CD4-positive, alpha-beta memory T cell (primary cell): ENCODE measurements at regions not wholly inside any gene's neighbourhood (a gene's known extent, or its start where the extent isn't known, plus 50 kb on each side); places are given as distances from the start of the nearest gene placed in this dataset.

Source experiments
- CTCF ChIA-PET: fragments of 350-600 bp; sonication (Branson Sonifier 250); formaldehyde crosslinking; loops from one replicate; lab custom pipeline; 2021; ENCODE audit warnings: inconsistent platforms; ENCODE audit not compliant: partially characterized antibody; lab: Charles Lee
- POLR2A ChIA-PET: fragments of 350-600 bp; sonication (Branson Sonifier 250); formaldehyde crosslinking; loops from one replicate; lab custom pipeline; 2021; ENCODE audit not compliant: partially characterized antibody; lab: Charles Lee
- DNase-seq, 5 donors: peaks; one replicate each; pipeline versions ENCODE4 v3.0.0 to v3.0.0-alpha.2; 2020 to 2022; ENCODE audit warnings: mixed read lengths in 1 of 5
- H3K27ac ChIP-seq: one replicate; pipeline ENCODE4 v1.7.0; 2013; ENCODE audit warnings: low read depth, low read length
- H3K27me3 ChIP-seq: 2 replicates; pipeline ENCODE4 v1.7.0; 2013; ENCODE audit warnings: mild to moderate bottlenecking, low read length, moderate library complexity; ENCODE audit not compliant: insufficient read depth
- H3K36me3 ChIP-seq: 2 replicates; pipeline ENCODE4 v1.7.0; 2013; ENCODE audit warnings: mild to moderate bottlenecking, low read length, moderate library complexity; ENCODE audit not compliant: insufficient read depth
- H3K4me1 ChIP-seq: 2 replicates; pipeline ENCODE4 v1.7.0; 2013; ENCODE audit warnings: mild to moderate bottlenecking, low read length, moderate library complexity; ENCODE audit not compliant: insufficient read depth
- H3K4me3 ChIP-seq, 2 donors: one replicate each; pipeline ENCODE4 v1.7.0; 2013; ENCODE audit warnings: low read length in 2 of 2, mild to moderate bottlenecking in 1 of 2
- H3K9me3 ChIP-seq, 2 donors: one replicate each; pipeline ENCODE4 v1.7.0; 2013; ENCODE audit warnings: low read length in 2 of 2, control low read depth in 1 of 2; ENCODE audit not compliant: control insufficient read depth in 1 of 2
- H3K27ac Mint-ChIP-seq, 7 donors: one replicate each; pipeline ENCODE4 v1.8.0; 2020 to 2021; ENCODE audit warnings: mixed read lengths in 7 of 7, mild to moderate bottlenecking in 6 of 7, inconsistent platforms in 3 of 7, moderate library complexity in 3 of 7
- H3K27me3 Mint-ChIP-seq, 2 donors: one replicate each; pipeline ENCODE4 v1.8.0; 2020 to 2021; ENCODE audit warnings: mixed read lengths in 2 of 2
- H3K36me3 Mint-ChIP-seq, 2 donors: one replicate each; pipeline ENCODE4 v1.8.0; 2020 to 2021; ENCODE audit warnings: mixed read lengths in 2 of 2, inconsistent platforms in 1 of 2, mild to moderate bottlenecking in 1 of 2
- H3K4me1 Mint-ChIP-seq, 4 donors: one replicate each; pipeline ENCODE4 v1.8.0; 2020 to 2021; ENCODE audit warnings: mixed read lengths in 4 of 4, mild to moderate bottlenecking in 1 of 4
- H3K4me3 Mint-ChIP-seq, 8 donors: one replicate each; pipeline ENCODE4 v1.8.0; 2020 to 2021; ENCODE audit warnings: mixed read lengths in 8 of 8, mild to moderate bottlenecking in 7 of 8, moderate library complexity in 6 of 8, inconsistent platforms in 3 of 8
- H3K9me3 Mint-ChIP-seq, 8 donors: one replicate each; pipeline ENCODE4 v1.8.0; 2020 to 2021; ENCODE audit warnings: mixed read lengths in 8 of 8, mild to moderate bottlenecking in 5 of 8, inconsistent platforms in 3 of 8, moderate library complexity in 1 of 8
- intact Hi-C: fragments of 100-400 bp; cut with micrococcal nuclease; formaldehyde crosslinking; loops from one replicate; pipeline ENCODE4 v1.15.1; 2023

DNA sequence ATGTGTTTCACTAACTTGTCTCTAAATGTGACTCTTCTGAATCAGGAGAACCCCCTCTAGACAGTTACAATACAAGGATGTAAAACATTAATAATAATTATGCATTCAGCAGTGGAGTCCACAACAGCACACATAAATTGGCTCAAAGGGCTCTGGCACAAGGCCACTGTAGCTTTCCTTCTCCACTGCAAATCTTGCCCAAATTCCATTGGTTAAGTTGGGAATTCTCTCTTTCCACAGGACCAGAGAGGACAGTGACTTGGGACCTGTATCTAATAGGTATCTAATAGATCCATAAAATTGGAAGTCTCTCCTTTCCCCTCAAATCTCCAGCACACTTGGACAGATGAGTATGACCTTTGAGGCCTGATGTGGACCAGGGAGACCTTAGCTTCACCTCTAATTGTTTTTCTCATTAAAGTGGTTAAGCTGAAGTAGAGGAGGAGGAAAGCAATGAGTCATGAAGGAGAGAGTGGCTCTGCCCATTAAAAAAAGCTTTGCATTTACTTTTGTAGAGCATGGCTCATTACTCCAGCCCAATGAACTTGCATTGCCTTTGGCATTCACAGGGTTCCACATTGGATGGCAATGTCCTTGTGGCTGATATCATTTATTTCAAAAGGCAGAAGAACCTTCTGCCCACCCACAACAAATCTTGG, 72.3 kb upstream of the SH3RF1 start:
- Histone ChIP-seq H3K4me3 (no peak overlapping the region), H3K27ac (no peak overlapping the region), H3K4me1 (no peaks in the 10 kb centered on the region), H3K36me3 (no peaks in the 10 kb centered on the region), H3K9me3 (no peaks in the 10 kb centered on the region), H3K27me3 (no peaks in the 10 kb centered on the region)
- no peaks in the 10 kb centered on the region for H3K36me3 Mint-ChIP-seq
- intact Hi-C loops = no loop called here
- ChIA-PET CTCF (no interaction called here), POLR2A (no interaction called here)
- H3K4me1 Mint-ChIP-seq = no peaks in the 10 kb centered on the region
- no peak for DNase-seq
- no peak overlapping the region for H3K4me3 Mint-ChIP-seq
- H3K9me3 Mint-ChIP-seq = peaks cover 0 to 2% (median 0%) of the 10 kb centered on the region in 8 donors
- H3K27ac Mint-ChIP-seq = no peak overlapping the region
- peaks cover 0 to 1% of the 10 kb centered on the region in 2 donors for H3K27me3 Mint-ChIP-seq

DNA sequence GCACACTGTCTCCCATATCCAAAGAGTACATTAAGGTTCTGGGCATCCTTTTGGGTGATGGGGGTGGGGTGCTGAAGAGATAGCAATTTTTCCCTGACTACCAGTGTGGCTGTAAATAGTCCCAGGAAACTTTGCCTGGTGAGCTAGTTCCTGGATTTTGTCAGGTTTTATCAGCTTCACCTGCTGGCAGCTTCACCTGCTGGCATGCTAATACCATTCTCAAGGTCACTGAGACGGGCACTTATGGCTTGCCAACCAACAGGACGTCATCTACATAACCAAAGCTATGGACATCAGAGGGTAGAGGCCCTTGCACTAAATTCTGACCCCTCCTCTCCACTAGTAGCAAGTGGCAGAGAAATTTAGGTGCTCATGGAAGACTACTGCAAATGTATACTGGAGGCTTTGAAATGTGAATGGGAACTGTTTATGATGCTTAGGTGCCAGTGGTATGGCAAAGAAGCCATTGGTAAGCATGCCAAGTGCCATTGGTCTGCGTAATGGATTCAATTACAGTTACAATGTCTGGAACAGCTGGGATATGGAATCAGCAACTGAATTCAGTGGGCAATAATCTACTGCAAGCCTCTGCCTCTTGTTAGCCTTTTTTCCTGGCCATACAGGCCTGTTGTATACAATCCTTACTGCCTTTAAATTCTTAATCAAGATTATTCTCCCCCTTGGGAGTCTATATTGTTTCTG, 71.6 kb upstream of the SH3RF1 start:
- Histone ChIP-seq H3K27ac (no peak overlapping the region), H3K36me3 (no peaks in the 10 kb centered on the region), H3K27me3 (no peaks in the 10 kb centered on the region), H3K4me1 (no peaks in the 10 kb centered on the region), H3K4me3 (no peak overlapping the region), H3K9me3 (no peaks in the 10 kb centered on the region)
- H3K36me3 Mint-ChIP-seq = no peaks in the 10 kb centered on the region
- intact Hi-C loops = no loop called here
- DNase-seq = no peak
- H3K27ac Mint-ChIP-seq = no peak overlapping the region
- H3K4me3 Mint-ChIP-seq = no peak overlapping the region
- ChIA-PET POLR2A (no interaction called here), CTCF (no interaction called here)
- H3K4me1 Mint-ChIP-seq = no peaks in the 10 kb centered on the region
- peaks cover 0 to 2% (median 0%) of the 10 kb centered on the region in 8 donors for H3K9me3 Mint-ChIP-seq
- H3K27me3 Mint-ChIP-seq = peaks cover 0 to 1% of the 10 kb centered on the region in 2 donors

- Histone ChIP-seq H3K36me3 (no peaks in the 10 kb centered on the region), H3K9me3 (no peaks in the 10 kb centered on the region), H3K27ac (no peak overlapping the region), H3K4me1 (no peaks in the 10 kb centered on the region), H3K4me3 (no peak overlapping the region), H3K27me3 (no peaks in the 10 kb centered on the region)
- Mint-ChIP-seq H3K4me1 (no peaks in the 10 kb centered on the region), H3K4me3 (no peak overlapping the region), H3K27me3 (peaks cover 0 to 1% of the 10 kb centered on the region in 2 donors), H3K9me3 (peaks cover 0 to 2% (median 0%) of the 10 kb centered on the region in 8 donors), H3K27ac (no peak overlapping the region), H3K36me3 (no peaks in the 10 kb centered on the region)
- CTCF ChIA-PET = no interaction called here
- no peak for DNase-seq
- intact Hi-C loops = no loop called here
- POLR2A ChIA-PET = no interaction called here
Observed at GRCh38 chr4:169341490-169341889, 70.7 kb upstream of the SH3RF1 start.

- Histone ChIP-seq H3K4me1 (no peaks in the 10 kb centered on the region), H3K27ac (no peak overlapping the region), H3K9me3 (no peaks in the 10 kb centered on the region), H3K4me3 (no peak overlapping the region), H3K27me3 (no peaks in the 10 kb centered on the region), H3K36me3 (no peaks in the 10 kb centered on the region)
- DNase-seq = no peak
- intact Hi-C loops = no loop called here
- POLR2A ChIA-PET = no interaction called here
- no peak overlapping the region for H3K27ac Mint-ChIP-seq
- H3K36me3 Mint-ChIP-seq = no peaks in the 10 kb centered on the region
- H3K4me1 Mint-ChIP-seq = no peaks in the 10 kb centered on the region
- peaks cover 0 to 1% of the 10 kb centered on the region in 2 donors for H3K27me3 Mint-ChIP-seq
- H3K9me3 Mint-ChIP-seq = peaks cover 0 to 2% (median 0%) of the 10 kb centered on the region in 8 donors
- CTCF ChIA-PET = no interaction called here
- no peak overlapping the region for H3K4me3 Mint-ChIP-seq
Observed at GRCh38 chr4:169340834-169341233, 70.1 kb upstream of the SH3RF1 start.

DNA sequence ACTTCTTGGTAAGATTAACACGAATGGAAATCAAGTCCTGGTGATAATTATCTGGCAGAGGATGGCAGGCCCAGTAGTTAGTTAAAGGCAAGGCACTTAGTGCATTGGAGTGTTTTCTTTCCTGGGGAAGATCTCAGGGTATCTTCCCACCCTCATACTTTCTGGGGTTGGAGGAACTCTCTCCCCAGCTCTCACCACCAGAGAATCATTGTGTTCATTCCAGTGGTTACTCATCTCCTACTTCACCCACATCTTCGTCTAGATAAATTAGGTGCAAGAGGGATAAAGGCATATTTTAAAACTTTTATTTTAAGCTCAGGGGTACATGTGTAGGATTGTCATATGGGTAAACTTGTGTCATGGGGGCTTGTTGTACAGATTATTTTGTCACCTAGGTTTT, 67.5 kb upstream of the SH3RF1 start:
- no peak overlapping the region for H3K4me3 ChIP-seq
- DNase-seq = no peak
- no peaks in the 10 kb centered on the region for H3K4me1 Mint-ChIP-seq
- no peak overlapping the region for H3K4me3 Mint-ChIP-seq
- intact Hi-C loops = no loop called here
- H3K9me3 Mint-ChIP-seq = peaks cover 0 to 4% (median 0%) of the 10 kb centered on the region in 8 donors
- H3K4me1 ChIP-seq = no peaks in the 10 kb centered on the region
- H3K27me3 ChIP-seq = no peaks in the 10 kb centered on the region
- no peaks in the 10 kb centered on the region for H3K36me3 Mint-ChIP-seq
- CTCF ChIA-PET = interaction anchor here (1.0 kb wide), 1 partner anchor 30 kb away, joined by 3 read pairs; no protein-coding TSS in a partner anchor
- no peaks in the 10 kb centered on the region for H3K9me3 ChIP-seq
- H3K27ac ChIP-seq = no peak overlapping the region
- POLR2A ChIA-PET = no interaction called here
- peaks cover 1 to 7% of the 10 kb centered on the region in 2 donors for H3K27me3 Mint-ChIP-seq
- no peak overlapping the region for H3K27ac Mint-ChIP-seq
- H3K36me3 ChIP-seq = no peaks in the 10 kb centered on the region

GRCh38 chr4:169337510-169337909, 66.8 kb upstream of the SH3RF1 start:
- Histone ChIP-seq H3K9me3 (no peaks in the 10 kb centered on the region), H3K4me3 (no peak overlapping the region), H3K36me3 (no peaks in the 10 kb centered on the region), H3K4me1 (no peaks in the 10 kb centered on the region), H3K27ac (no peak overlapping the region), H3K27me3 (no peaks in the 10 kb centered on the region)
- Mint-ChIP-seq H3K36me3 (no peaks in the 10 kb centered on the region), H3K27ac (no peak overlapping the region), H3K27me3 (peaks cover 1 to 11% of the 10 kb centered on the region in 2 donors), H3K9me3 (peaks cover 0 to 4% (median 0%) of the 10 kb centered on the region in 8 donors), H3K4me3 (no peak overlapping the region), H3K4me1 (no peaks in the 10 kb centered on the region)
- no peak for DNase-seq
- intact Hi-C loops = no loop called here
- ChIA-PET POLR2A (no interaction called here), CTCF (interaction anchor here (0.6 kb wide), 1 partner anchor 17 kb away, joined by 3 read pairs; no protein-coding TSS in a partner anchor)

- no peak overlapping the region for H3K4me3 ChIP-seq
- H3K9me3 ChIP-seq = no peaks in the 10 kb centered on the region
- no peaks in the 10 kb centered on the region for H3K4me1 Mint-ChIP-seq
- POLR2A ChIA-PET = no interaction called here
- no peak overlapping the region for H3K4me3 Mint-ChIP-seq
- intact Hi-C loops = no loop called here
- no peak overlapping the region for H3K27ac ChIP-seq
- H3K27me3 ChIP-seq = no peaks in the 10 kb centered on the region
- DNase-seq = no peak
- CTCF ChIA-PET = no interaction called here
- H3K9me3 Mint-ChIP-seq = peaks cover 0 to 4% (median 0%) of the 10 kb centered on the region in 8 donors
- H3K27ac Mint-ChIP-seq = no peak overlapping the region
- H3K27me3 Mint-ChIP-seq = peaks cover 1 to 11% of the 10 kb centered on the region in 2 donors
- H3K36me3 Mint-ChIP-seq = no peaks in the 10 kb centered on the region
- H3K4me1 ChIP-seq = no peaks in the 10 kb centered on the region
- H3K36me3 ChIP-seq = no peaks in the 10 kb centered on the region
Observed at GRCh38 chr4:169335331-169335730, 64.6 kb upstream of the SH3RF1 start.
